DND-41 (cell line): ENCODE measurements at regions not wholly inside any gene's neighbourhood (a gene's known extent, or its start where the extent isn't known, plus 50 kb on each side); places are given as distances from the start of the nearest gene placed in this dataset.
"Not testable (repeated sequence)": the region's sequence is repeated elsewhere in the genome, so short reads cannot be mapped to it uniquely, and the experiment has no call there.

Experiments used
- ATAC-seq: fragments of 200-7000 bp; cut with Tn5 transposase; 3 replicates; pipeline ENCODE4 v1.9.1; 2021; ENCODE audit warnings: low read depth; ENCODE audit not compliant: insufficient read depth
- DNase-seq: peaks from one replicate; pipeline ENCODE4 v3.0.0-alpha.2; 2020
- H2AFZ ChIP-seq: 2 replicates; pipeline ENCODE4 v1.6.0; 2012; ENCODE audit warnings: low read depth, low read length
- H3K27ac ChIP-seq: 2 replicates; pipeline ENCODE4 v1.5.1; 2012; ENCODE audit warnings: low read length, inconsistent platforms
- H3K27me3 ChIP-seq: fragments of 200-600 bp; sonication (generic); 2 replicates; pipeline ENCODE4 v1.6.0; 2012; ENCODE audit warnings: low read length, mild to moderate bottlenecking, inconsistent platforms; ENCODE audit not compliant: insufficient read depth, poor library complexity
- H3K36me3 ChIP-seq: 2 replicates; pipeline ENCODE4 v1.5.1; 2012; ENCODE audit warnings: low read length, inconsistent platforms; ENCODE audit not compliant: insufficient read depth
- H3K4me1 ChIP-seq: 2 replicates; pipeline ENCODE4 v1.5.1; 2012; ENCODE audit warnings: mild to moderate bottlenecking, low read length; ENCODE audit not compliant: insufficient read depth
- H3K4me2 ChIP-seq: 2 replicates; pipeline ENCODE4 v1.6.0; 2012; ENCODE audit warnings: mild to moderate bottlenecking, moderate library complexity, low read length, inconsistent platforms; ENCODE audit not compliant: insufficient read depth
- H3K4me3 ChIP-seq, 2 experiments: fragments of 200-600 bp in 1 of 2; shearing (Covaris generic) in 1 of 2; 2 replicates each; pipeline ENCODE4 v1.5.1; 2012 to 2016; ENCODE audit warnings: inconsistent platforms in 2 of 2, low read length in 2 of 2, mild to moderate bottlenecking in 2 of 2, low read depth in 1 of 2, moderate library complexity in 1 of 2
- H3K79me2 ChIP-seq: 2 replicates; pipeline ENCODE4 v1.6.0; 2012; ENCODE audit warnings: low read length, inconsistent platforms; ENCODE audit not compliant: insufficient read depth
- H3K9ac ChIP-seq: 2 replicates; pipeline ENCODE4 v1.6.0; 2012; ENCODE audit warnings: low read depth, mild to moderate bottlenecking, inconsistent platforms, low read length, moderate library complexity
- H3K9me3 ChIP-seq: 2 replicates; pipeline ENCODE4 v1.5.1; 2012; ENCODE audit warnings: low read length, moderate library complexity, mild to moderate bottlenecking, inconsistent platforms; ENCODE audit not compliant: insufficient read depth, severe bottlenecking
- H4K20me1 ChIP-seq: 2 replicates; pipeline ENCODE4 v1.6.0; 2012; ENCODE audit warnings: low read length; ENCODE audit not compliant: insufficient read depth
- CTCF ChIP-seq: IDR thresholded peaks from 2 replicates; pipeline ENCODE4 v1.5.1; 2012; ENCODE audit warnings: borderline replicate concordance, low read length, moderate library complexity, mild to moderate bottlenecking; ENCODE audit not compliant: poor library complexity, severe bottlenecking; ENCODE audit errors: extremely low read depth
- EZH2 ChIP-seq: IDR thresholded peaks from 3 replicates; pipeline ENCODE4 v1.6.1; 2012; ENCODE audit warnings: borderline replicate concordance, low read depth, mild to moderate bottlenecking, moderate library complexity, low read length, inconsistent platforms; ENCODE audit not compliant: severe bottlenecking

- Histone ChIP-seq H3K4me2 (no peak overlapping the region), H3K79me2 (no peaks in the 10 kb centered on the region), H3K36me3 (no peaks in the 10 kb centered on the region), H3K9ac (no peak overlapping the region), H2AFZ (no peak overlapping the region), H3K27me3 (no peaks in the 10 kb centered on the region), H3K4me1 (no peaks in the 10 kb centered on the region), H3K27ac (no peak overlapping the region), H4K20me1 (no peaks in the 10 kb centered on the region), H3K9me3 (no peaks in the 10 kb centered on the region), H3K4me3 (no peak overlapping the region)
- ATAC-seq (no peak), DNase-seq (no peak)
- TF ChIP-seq EZH2: no peak
Measured at GRCh38 chr6:27049863-27050781, 197.4 kb upstream of the PRSS16 start.

- ATAC-seq, H3K27ac ChIP-seq, H2AFZ ChIP-seq, DNase-seq, H3K9ac ChIP-seq, H3K36me3 ChIP-seq, H3K4me1 ChIP-seq, H3K4me3 ChIP-seq, H4K20me1 ChIP-seq, H3K79me2 ChIP-seq, H3K9me3 ChIP-seq, H3K4me2 ChIP-seq: not testable (repeated sequence)
- H3K27me3 ChIP-seq: peaks cover 13% of the 10 kb centered on the region
Measured at GRCh38 chr6:27052082-27052730, 195.3 kb upstream of the PRSS16 start.

- Histone ChIP-seq H3K9me3 (no peaks in the 10 kb centered on the region), H3K4me3 (no peak overlapping the region), H3K79me2 (no peaks in the 10 kb centered on the region), H3K9ac (no peak overlapping the region), H3K27me3 (peaks cover 13% of the 10 kb centered on the region), H4K20me1 (no peaks in the 10 kb centered on the region), H2AFZ (no peak overlapping the region), H3K4me2 (no peak overlapping the region), H3K27ac (no peak overlapping the region), H3K4me1 (no peaks in the 10 kb centered on the region), H3K36me3 (no peaks in the 10 kb centered on the region)
- ATAC-seq (no peak), DNase-seq (no peak)
- no peak for TF ChIP-seq EZH2
- no peak for TF ChIP-seq CTCF
Measured at GRCh38 chr6:27052731-27053082, 194.8 kb upstream of the PRSS16 start.

- Histone ChIP-seq H2AFZ (no peak overlapping the region), H3K36me3 (no peaks in the 10 kb centered on the region), H3K27ac (no peak overlapping the region), H3K9me3 (no peaks in the 10 kb centered on the region), H4K20me1 (no peaks in the 10 kb centered on the region), H3K79me2 (no peaks in the 10 kb centered on the region), H3K4me2 (no peak overlapping the region), H3K9ac (no peak overlapping the region), H3K4me3 (no peak overlapping the region), H3K27me3 (peaks cover 13% of the 10 kb centered on the region), H3K4me1 (no peaks in the 10 kb centered on the region)
- ATAC-seq (no peak), DNase-seq (no peak)
- TF ChIP-seq CTCF (no peak), EZH2 (no peak)
Measured at GRCh38 chr6:27053738-27054137, 193.8 kb upstream of the PRSS16 start.
